OCI-LY1 (cell line): ENCODE measurements at regions not wholly inside any gene's neighbourhood (a gene's known extent, or its start where the extent isn't known, plus 50 kb on each side); places are given as distances from the start of the nearest gene placed in this dataset.

Experiments
- H2AFZ ChIP-seq: fragments of 200-600 bp; sonication (generic), shearing (Covaris generic); 2 replicates; pipeline ENCODE4 v1.6.0; 2014; ENCODE audit warnings: antibody characterized with exemption, mild to moderate bottlenecking, low read length
- H3F3A ChIP-seq: fragments of 200-600 bp; sonication (generic), shearing (Covaris generic); 2 replicates; pipeline ENCODE4 v1.6.0; 2014; ENCODE audit warnings: mild to moderate bottlenecking, antibody characterized with exemption, low read length, moderate library complexity; ENCODE audit not compliant: insufficient read depth
- H3K27ac ChIP-seq: fragments of 200-600 bp; sonication (generic); 2 replicates; pipeline ENCODE4 v1.5.1; 2014; ENCODE audit warnings: low read length, mixed run types, mild to moderate bottlenecking, low read depth; ENCODE audit not compliant: poor library complexity, severe bottlenecking
- H3K27me3 ChIP-seq: fragments of 200-600 bp; sonication (generic); 2 replicates; pipeline ENCODE4 v1.6.0; 2014; ENCODE audit warnings: antibody characterized with exemption, mild to moderate bottlenecking, low read length, moderate library complexity; ENCODE audit not compliant: insufficient read depth
- H3K36me3 ChIP-seq: fragments of 200-600 bp; sonication (generic); 2 replicates; pipeline ENCODE4 v1.6.1; 2014; ENCODE audit warnings: mild to moderate bottlenecking, antibody characterized with exemption, low read length, moderate library complexity, mixed read lengths; ENCODE audit not compliant: insufficient read depth
- H3K4me1 ChIP-seq: fragments of 200-600 bp; sonication (generic); 2 replicates; pipeline ENCODE4 v1.5.1; 2014; ENCODE audit warnings: mild to moderate bottlenecking, low read length, moderate library complexity; ENCODE audit not compliant: insufficient read depth, severe bottlenecking
- H3K4me2 ChIP-seq: fragments of 200-600 bp; sonication (generic), shearing (Covaris generic); 2 replicates; pipeline ENCODE4 v1.6.1; 2014; ENCODE audit warnings: low read length
- H3K4me3 ChIP-seq: fragments of 200-600 bp; sonication (generic); 2 replicates; pipeline ENCODE4 v1.5.1; 2014; ENCODE audit warnings: low read length, low read depth, mild to moderate bottlenecking, mixed read lengths; ENCODE audit not compliant: poor library complexity, severe bottlenecking
- H3K79me2 ChIP-seq: fragments of 200-600 bp; shearing (Covaris generic); 2 replicates; pipeline ENCODE4 v1.6.1; 2016; ENCODE audit warnings: mixed run types, low read length, mixed read lengths; ENCODE audit not compliant: insufficient read depth
- H3K9ac ChIP-seq: fragments of 200-600 bp; sonication (generic), shearing (Covaris generic); 2 replicates; pipeline ENCODE4 v1.6.1; 2014; ENCODE audit warnings: mild to moderate bottlenecking, low read length, mixed read lengths
- H3K9me2 ChIP-seq: fragments of 200-600 bp; sonication (generic), shearing (Covaris generic); 2 replicates; pipeline ENCODE4 v1.6.1; 2014; ENCODE audit warnings: low read depth, mild to moderate bottlenecking, low read length, mixed read lengths
- H3K9me3 ChIP-seq: fragments of 200-600 bp; shearing (Covaris generic); 2 replicates; pipeline ENCODE4 v1.6.1; 2014; ENCODE audit warnings: low read length, mixed read lengths
- H4K20me1 ChIP-seq: fragments of 200-600 bp; sonication (generic), shearing (Covaris generic); 2 replicates; pipeline ENCODE4 v1.6.0; 2016; ENCODE audit warnings: mild to moderate bottlenecking, low read length; ENCODE audit not compliant: insufficient read depth
- EZH2 ChIP-seq: fragments of 200-600 bp; sonication (generic), shearing (Covaris generic); IDR thresholded peaks from 2 replicates; pipeline ENCODE4 v1.8.0; 2017; ENCODE audit warnings: borderline replicate concordance, mixed run types, mild to moderate bottlenecking, antibody characterized with exemption, low read length, moderate library complexity, mixed read lengths
- TF ChIP-seq, protein P1 (sequence below): fragments of 200-600 bp; sonication (generic), shearing (Covaris generic); IDR thresholded peaks from 2 replicates; pipeline ENCODE4 v1.5.1; 2017; ENCODE audit warnings: mild to moderate bottlenecking, antibody characterized with exemption, low read length, moderate library complexity, mixed read lengths

DNA sequence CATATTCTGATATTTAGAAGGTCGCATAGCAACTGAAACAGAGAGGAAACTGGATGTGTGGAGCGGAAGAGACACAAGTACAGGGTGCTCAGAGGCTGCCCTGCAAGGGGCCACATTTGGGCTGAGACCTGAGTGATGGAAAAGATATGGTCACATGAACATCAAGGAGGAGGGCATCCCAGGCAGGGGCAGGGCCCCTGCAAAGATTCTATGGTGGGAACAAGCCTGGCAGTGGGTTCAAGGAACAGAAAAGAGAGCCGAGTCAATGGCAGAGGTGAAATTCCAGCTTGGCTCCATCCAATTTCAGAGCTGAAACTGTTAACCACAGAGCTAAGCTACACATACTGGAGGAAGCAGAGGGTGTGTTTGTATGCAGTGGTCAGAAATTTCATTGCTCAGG lies 227.7 kb downstream of the PRDM2 start:
- no peak overlapping the region for H3K27ac ChIP-seq
- H3K4me2 ChIP-seq: no peak overlapping the region
- TF ChIP-seq, protein P1, sequence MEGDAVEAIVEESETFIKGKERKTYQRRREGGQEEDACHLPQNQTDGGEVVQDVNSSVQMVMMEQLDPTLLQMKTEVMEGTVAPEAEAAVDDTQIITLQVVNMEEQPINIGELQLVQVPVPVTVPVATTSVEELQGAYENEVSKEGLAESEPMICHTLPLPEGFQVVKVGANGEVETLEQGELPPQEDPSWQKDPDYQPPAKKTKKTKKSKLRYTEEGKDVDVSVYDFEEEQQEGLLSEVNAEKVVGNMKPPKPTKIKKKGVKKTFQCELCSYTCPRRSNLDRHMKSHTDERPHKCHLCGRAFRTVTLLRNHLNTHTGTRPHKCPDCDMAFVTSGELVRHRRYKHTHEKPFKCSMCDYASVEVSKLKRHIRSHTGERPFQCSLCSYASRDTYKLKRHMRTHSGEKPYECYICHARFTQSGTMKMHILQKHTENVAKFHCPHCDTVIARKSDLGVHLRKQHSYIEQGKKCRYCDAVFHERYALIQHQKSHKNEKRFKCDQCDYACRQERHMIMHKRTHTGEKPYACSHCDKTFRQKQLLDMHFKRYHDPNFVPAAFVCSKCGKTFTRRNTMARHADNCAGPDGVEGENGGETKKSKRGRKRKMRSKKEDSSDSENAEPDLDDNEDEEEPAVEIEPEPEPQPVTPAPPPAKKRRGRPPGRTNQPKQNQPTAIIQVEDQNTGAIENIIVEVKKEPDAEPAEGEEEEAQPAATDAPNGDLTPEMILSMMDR: no peak
- TF ChIP-seq EZH2: no peak
- H3K27me3 ChIP-seq: no peaks in the 10 kb centered on the region
- H3K79me2 ChIP-seq: no peaks in the 10 kb centered on the region
- H3F3A ChIP-seq: no peaks in the 10 kb centered on the region
- H3K9ac ChIP-seq: no peak overlapping the region
- H4K20me1 ChIP-seq: no peaks in the 10 kb centered on the region
- H3K4me1 ChIP-seq: no peaks in the 10 kb centered on the region
- no peak overlapping the region for H2AFZ ChIP-seq
- no peak overlapping the region for H3K4me3 ChIP-seq
- H3K36me3 ChIP-seq: no peaks in the 10 kb centered on the region
- H3K9me2 ChIP-seq: no peaks in the 10 kb centered on the region
- no peaks in the 10 kb centered on the region for H3K9me3 ChIP-seq

DNA sequence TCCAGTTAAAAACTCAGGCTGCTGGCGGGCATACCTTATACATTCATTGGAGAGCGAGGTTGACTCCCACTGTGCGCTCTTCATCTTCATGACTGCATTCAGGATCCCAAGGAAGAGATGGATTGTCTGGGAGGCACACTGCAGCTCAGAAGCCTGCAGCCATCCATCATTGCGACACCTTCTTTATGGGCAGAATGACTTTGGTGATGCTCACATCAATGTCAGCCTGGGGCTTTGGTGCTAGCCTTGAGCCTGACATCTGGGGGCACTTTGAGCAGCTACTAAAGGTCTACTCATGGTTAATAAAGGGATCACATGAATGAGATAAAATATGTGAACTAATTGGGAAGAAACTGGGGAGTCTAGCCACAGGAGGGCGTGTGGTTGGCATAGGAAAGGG lies 229.3 kb downstream of the PRDM2 start:
- TF ChIP-seq, protein P1: no peak
- no peak for TF ChIP-seq EZH2
- no peaks in the 10 kb centered on the region for H3K4me1 ChIP-seq
- no peak overlapping the region for H3K4me2 ChIP-seq
- no peak overlapping the region for H3K9ac ChIP-seq
- H4K20me1 ChIP-seq: no peaks in the 10 kb centered on the region
- no peak overlapping the region for H2AFZ ChIP-seq
- H3K9me3 ChIP-seq: no peaks in the 10 kb centered on the region
- H3K36me3 ChIP-seq: no peaks in the 10 kb centered on the region
- H3K27ac ChIP-seq: no peak overlapping the region
- no peaks in the 10 kb centered on the region for H3K79me2 ChIP-seq
- no peaks in the 10 kb centered on the region for H3K9me2 ChIP-seq
- no peak overlapping the region for H3K4me3 ChIP-seq
- no peaks in the 10 kb centered on the region for H3K27me3 ChIP-seq
- H3F3A ChIP-seq: no peaks in the 10 kb centered on the region

DNA sequence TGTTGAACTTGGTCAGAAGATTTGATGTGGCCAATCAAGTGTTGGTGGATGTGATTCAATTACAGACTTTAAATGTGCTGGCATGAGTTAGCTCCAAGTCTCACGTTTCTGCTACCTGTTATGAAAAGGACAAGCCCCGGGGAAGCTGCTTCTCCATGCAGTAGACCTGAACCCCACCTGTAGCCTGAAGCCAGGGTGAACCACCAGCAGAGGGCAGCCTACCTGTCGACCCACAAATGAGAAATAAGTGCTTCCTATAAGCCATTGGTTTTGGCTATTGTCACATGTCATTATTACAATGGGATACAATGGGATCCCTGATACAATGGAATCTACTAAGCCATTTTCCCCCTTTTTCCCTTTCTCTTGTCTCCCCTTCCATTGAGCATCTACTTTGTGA lies 230.2 kb downstream of the PRDM2 start:
- no peaks in the 10 kb centered on the region for H3K4me1 ChIP-seq
- no peak overlapping the region for H3K27ac ChIP-seq
- no peaks in the 10 kb centered on the region for H3F3A ChIP-seq
- no peaks in the 10 kb centered on the region for H3K79me2 ChIP-seq
- H3K4me2 ChIP-seq: no peak overlapping the region
- no peak overlapping the region for H3K9ac ChIP-seq
- H4K20me1 ChIP-seq: no peaks in the 10 kb centered on the region
- no peak overlapping the region for H2AFZ ChIP-seq
- H3K4me3 ChIP-seq: no peak overlapping the region
- no peaks in the 10 kb centered on the region for H3K27me3 ChIP-seq
- no peaks in the 10 kb centered on the region for H3K36me3 ChIP-seq
- H3K9me2 ChIP-seq: no peaks in the 10 kb centered on the region
- TF ChIP-seq EZH2: no peak
- TF ChIP-seq, protein P1: peak; percentile 69
- H3K9me3 ChIP-seq: no peaks in the 10 kb centered on the region
